ENCODE measurements at regions not wholly inside any gene's neighbourhood (a gene's known extent, or its start where the extent isn't known, plus 50 kb on each side); places are given as distances from the start of the nearest gene placed in this dataset.

DNA sequence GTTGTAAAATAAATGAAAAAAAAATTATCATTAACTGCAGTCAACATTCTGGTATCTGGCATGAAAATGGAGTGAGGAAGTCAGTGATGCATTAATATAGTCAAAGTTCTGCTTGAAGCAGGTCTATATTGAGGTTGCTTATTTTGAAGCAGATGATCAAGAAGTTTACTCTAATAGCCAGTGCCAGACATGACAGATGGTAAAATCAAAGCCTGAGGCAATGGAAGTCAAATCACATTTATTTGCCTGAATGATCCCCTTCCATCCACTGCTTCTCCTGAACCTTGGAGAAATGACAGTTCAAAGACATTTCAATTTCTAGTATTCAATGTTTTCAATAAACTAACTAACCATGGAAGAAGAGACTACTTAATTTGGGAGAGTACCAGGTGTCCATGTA lies 430.0 kb downstream of the FAM181B start:
- Histone ChIP-seq H3K4me1 (no peaks in the 10 kb centered on the region), H3K4me3 (no peak overlapping the region), H3K36me3 (ENCODE audit: low read depth, missing control alignments) (no peaks in the 10 kb centered on the region), H3K27me3 (no peaks in the 10 kb centered on the region), H3K27ac (no peak overlapping the region), H3K9me3 (no peaks in the 10 kb centered on the region)
- DNase-seq: no peak
- intact Hi-C loops (cut with DNase I; ENCODE audit: low total_unique reads): no loop called here
- no peak for TF ChIP-seq POLR2A (IDR thresholded peaks at IDR 0.05)
- TF ChIP-seq, protein P1, sequence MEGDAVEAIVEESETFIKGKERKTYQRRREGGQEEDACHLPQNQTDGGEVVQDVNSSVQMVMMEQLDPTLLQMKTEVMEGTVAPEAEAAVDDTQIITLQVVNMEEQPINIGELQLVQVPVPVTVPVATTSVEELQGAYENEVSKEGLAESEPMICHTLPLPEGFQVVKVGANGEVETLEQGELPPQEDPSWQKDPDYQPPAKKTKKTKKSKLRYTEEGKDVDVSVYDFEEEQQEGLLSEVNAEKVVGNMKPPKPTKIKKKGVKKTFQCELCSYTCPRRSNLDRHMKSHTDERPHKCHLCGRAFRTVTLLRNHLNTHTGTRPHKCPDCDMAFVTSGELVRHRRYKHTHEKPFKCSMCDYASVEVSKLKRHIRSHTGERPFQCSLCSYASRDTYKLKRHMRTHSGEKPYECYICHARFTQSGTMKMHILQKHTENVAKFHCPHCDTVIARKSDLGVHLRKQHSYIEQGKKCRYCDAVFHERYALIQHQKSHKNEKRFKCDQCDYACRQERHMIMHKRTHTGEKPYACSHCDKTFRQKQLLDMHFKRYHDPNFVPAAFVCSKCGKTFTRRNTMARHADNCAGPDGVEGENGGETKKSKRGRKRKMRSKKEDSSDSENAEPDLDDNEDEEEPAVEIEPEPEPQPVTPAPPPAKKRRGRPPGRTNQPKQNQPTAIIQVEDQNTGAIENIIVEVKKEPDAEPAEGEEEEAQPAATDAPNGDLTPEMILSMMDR (IDR thresholded peaks at IDR 0.05): no peak

DNA sequence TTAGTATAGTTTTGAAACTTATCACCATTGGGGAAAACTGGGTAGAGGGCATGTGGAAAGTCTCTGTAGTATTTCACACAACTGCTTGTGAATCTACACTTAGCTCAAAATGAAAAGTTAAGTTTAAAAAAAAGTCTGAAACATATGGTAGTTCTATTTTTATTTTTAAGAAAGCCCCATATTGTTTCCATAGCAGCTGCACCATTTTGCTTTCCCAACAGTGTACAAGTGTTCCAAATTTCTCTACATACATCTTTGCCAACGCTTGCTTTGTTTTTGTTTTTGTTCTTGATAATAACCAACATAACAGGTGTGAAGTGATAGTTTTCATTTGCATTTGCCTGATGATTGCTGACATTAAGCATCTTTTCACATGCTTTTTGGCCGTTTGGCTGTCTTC lies 445.2 kb downstream of the FAM181B start:
- 62 to 79% methylated on average over 2 of the region's 2 CpGs for WGBS, 2 donors
- Histone ChIP-seq H3K4me1 (no peaks in the 10 kb centered on the region), H3K27ac (no peak overlapping the region), H3K27me3 (no peaks in the 10 kb centered on the region), H3K4me3 (no peak overlapping the region), H3K9me3 (no peaks in the 10 kb centered on the region), H3K36me3 (ENCODE audit: low read depth, missing control alignments) (no peaks in the 10 kb centered on the region)
- TF ChIP-seq, protein P1 (IDR thresholded peaks at IDR 0.05): no peak
- TF ChIP-seq POLR2A (IDR thresholded peaks at IDR 0.05): no peak
- intact Hi-C loops (cut with DNase I; ENCODE audit: low total_unique reads): no loop called here
- DNase-seq: no peak

- 83 to 89% methylated on average over 1 of the region's 1 CpG for WGBS, 2 donors
- Histone ChIP-seq H3K36me3 (ENCODE audit: low read depth, missing control alignments) (no peaks in the 10 kb centered on the region), H3K9me3 (no peaks in the 10 kb centered on the region), H3K27ac (no peak overlapping the region), H3K4me1 (no peaks in the 10 kb centered on the region), H3K4me3 (no peak overlapping the region), H3K27me3 (no peaks in the 10 kb centered on the region)
- no peak for DNase-seq
- TF ChIP-seq, protein P1 (IDR thresholded peaks at IDR 0.05): no peak
- no peak for TF ChIP-seq POLR2A (IDR thresholded peaks at IDR 0.05)
- intact Hi-C loops (cut with DNase I; ENCODE audit: low total_unique reads): no loop called here
These were observed 462.8 kb downstream of the FAM181B start for GRCh38 chr11:82270870-82271269.

DNA sequence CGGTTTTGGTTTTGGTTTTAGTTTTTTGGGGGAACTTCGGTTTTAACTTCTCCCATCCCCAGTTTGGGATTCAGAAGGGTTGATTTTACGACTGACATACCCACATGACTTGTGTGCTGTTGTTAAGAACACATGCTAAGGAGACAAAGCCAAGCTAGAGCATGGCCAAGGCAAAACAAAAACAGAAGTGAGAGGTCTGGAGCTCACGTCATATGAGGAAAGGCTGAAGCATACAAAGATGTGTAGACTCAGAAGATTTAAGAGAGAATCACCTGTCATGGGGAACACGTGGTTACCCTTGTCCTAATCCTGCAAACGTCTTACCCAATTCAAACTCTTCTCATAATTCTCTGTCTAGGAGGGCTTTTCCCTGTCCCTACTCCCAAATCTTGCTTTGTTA lies 465.0 kb downstream of the FAM181B start:
- WGBS, 2 donors: 75 to 82% methylated on average over 6 of the region's 6 CpGs
- Histone ChIP-seq H3K27ac (no peak overlapping the region), H3K4me3 (no peak overlapping the region), H3K9me3 (no peaks in the 10 kb centered on the region), H3K4me1 (no peaks in the 10 kb centered on the region), H3K27me3 (no peaks in the 10 kb centered on the region), H3K36me3 (ENCODE audit: low read depth, missing control alignments) (no peaks in the 10 kb centered on the region)
- intact Hi-C loops (cut with DNase I; ENCODE audit: low total_unique reads): no loop called here
- no peak for DNase-seq
- TF ChIP-seq, protein P1 (IDR thresholded peaks at IDR 0.05): no peak
- TF ChIP-seq POLR2A (IDR thresholded peaks at IDR 0.05): no peak

DNA sequence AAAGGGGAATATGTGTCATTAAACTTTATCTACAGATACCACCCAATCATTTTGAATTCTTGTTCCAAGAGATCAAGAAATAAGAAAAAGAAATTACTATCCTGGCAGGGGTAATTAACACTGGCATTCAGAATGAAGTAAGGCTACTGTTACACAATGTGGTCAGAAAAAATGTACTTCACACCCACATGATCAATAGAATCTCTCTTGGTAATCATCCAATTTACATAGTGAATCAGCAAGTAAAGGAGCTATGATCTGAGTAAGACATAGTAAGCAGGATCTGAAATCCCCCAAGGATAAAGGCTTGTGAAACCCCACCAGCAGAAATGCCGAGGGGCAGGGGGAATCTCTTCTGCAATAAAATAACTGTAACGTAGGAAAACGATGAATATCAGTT lies 466.5 kb downstream of the FAM181B start:
- Histone ChIP-seq H3K9me3 (no peaks in the 10 kb centered on the region), H3K27me3 (no peaks in the 10 kb centered on the region), H3K36me3 (ENCODE audit: low read depth, missing control alignments) (no peaks in the 10 kb centered on the region), H3K4me3 (no peak overlapping the region), H3K27ac (no peak overlapping the region), H3K4me1 (no peaks in the 10 kb centered on the region)
- 88 to 91% methylated on average over 3 of the region's 3 CpGs for WGBS, 2 donors
- TF ChIP-seq, protein P1 (IDR thresholded peaks at IDR 0.05): no peak
- TF ChIP-seq POLR2A (IDR thresholded peaks at IDR 0.05): no peak
- DNase-seq: no peak
- intact Hi-C loops (cut with DNase I; ENCODE audit: low total_unique reads): no loop called here
